OCI-LY3 (cell line): ENCODE measurements at regions not wholly inside any gene's neighbourhood (a gene's known extent, or its start where the extent isn't known, plus 50 kb on each side); places are given as distances from the start of the nearest gene placed in this dataset.

Experiments used
- EZH2phosphoT487 ChIP-seq: fragments of 200-600 bp; shearing (Covaris generic); IDR thresholded peaks from 2 replicates; pipeline ENCODE4 v1.6.1; 2018; ENCODE audit warnings: antibody characterized with exemption, mixed run types, low read depth
- TF ChIP-seq, protein P1 (sequence below): fragments of 200-600, 300-600 bp; sonication (generic); IDR thresholded peaks from 2 replicates; pipeline ENCODE4 v1.5.1; 2014; ENCODE audit warnings: antibody characterized with exemption, low read length, low read depth

- TF ChIP-seq, protein P1, sequence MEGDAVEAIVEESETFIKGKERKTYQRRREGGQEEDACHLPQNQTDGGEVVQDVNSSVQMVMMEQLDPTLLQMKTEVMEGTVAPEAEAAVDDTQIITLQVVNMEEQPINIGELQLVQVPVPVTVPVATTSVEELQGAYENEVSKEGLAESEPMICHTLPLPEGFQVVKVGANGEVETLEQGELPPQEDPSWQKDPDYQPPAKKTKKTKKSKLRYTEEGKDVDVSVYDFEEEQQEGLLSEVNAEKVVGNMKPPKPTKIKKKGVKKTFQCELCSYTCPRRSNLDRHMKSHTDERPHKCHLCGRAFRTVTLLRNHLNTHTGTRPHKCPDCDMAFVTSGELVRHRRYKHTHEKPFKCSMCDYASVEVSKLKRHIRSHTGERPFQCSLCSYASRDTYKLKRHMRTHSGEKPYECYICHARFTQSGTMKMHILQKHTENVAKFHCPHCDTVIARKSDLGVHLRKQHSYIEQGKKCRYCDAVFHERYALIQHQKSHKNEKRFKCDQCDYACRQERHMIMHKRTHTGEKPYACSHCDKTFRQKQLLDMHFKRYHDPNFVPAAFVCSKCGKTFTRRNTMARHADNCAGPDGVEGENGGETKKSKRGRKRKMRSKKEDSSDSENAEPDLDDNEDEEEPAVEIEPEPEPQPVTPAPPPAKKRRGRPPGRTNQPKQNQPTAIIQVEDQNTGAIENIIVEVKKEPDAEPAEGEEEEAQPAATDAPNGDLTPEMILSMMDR = no peak
- no peak for TF ChIP-seq EZH2phosphoT487
Measured at GRCh38 chr2:145199042-145199441, 679.1 kb upstream of the ZEB2 start.
